Smooth muscle cell (in vitro differentiated cells): ENCODE measurements at regions not wholly inside any gene's neighbourhood (a gene's known extent, or its start where the extent isn't known, plus 50 kb on each side); places are given as distances from the start of the nearest gene placed in this dataset.

Source experiments
- DNase-seq: peaks from one replicate; lab custom pipeline; 2025; ENCODE audit not compliant: unreplicated experiment; lab: John Stamatoyannopoulos, UW
- H2AFZ ChIP-seq: fragments of 200-600 bp; sonication (generic); 2 replicates; pipeline ENCODE4 v1.6.0; 2016; ENCODE audit warnings: antibody characterized with exemption, low read depth, mild to moderate bottlenecking
- H3F3A ChIP-seq: fragments of 200-600 bp; sonication (generic); 2 replicates; pipeline ENCODE4 v1.6.0; 2017; ENCODE audit warnings: antibody characterized with exemption, low read depth
- H3K27ac ChIP-seq: fragments of 200-600 bp; sonication (generic); 2 replicates; pipeline ENCODE4 v1.5.1; 2016; ENCODE audit warnings: low read depth, mild to moderate bottlenecking
- H3K27me3 ChIP-seq: fragments of 200-600 bp; sonication (generic); 2 replicates; pipeline ENCODE4 v1.6.1; 2016; ENCODE audit warnings: low read depth, mild to moderate bottlenecking
- H3K36me3 ChIP-seq: fragments of 200-600 bp; sonication (generic); 2 replicates; pipeline ENCODE4 v1.5.1; 2016; ENCODE audit warnings: low read depth
- H3K4me1 ChIP-seq: fragments of 200-600 bp; sonication (generic); 2 replicates; pipeline ENCODE4 v1.5.1; 2016; ENCODE audit warnings: low read depth
- H3K4me2 ChIP-seq: fragments of 200-600 bp; sonication (generic); 2 replicates; pipeline ENCODE4 v1.6.0; 2016; ENCODE audit warnings: mild to moderate bottlenecking
- H3K4me3 ChIP-seq: fragments of 200-600 bp; sonication (generic); 2 replicates; pipeline ENCODE4 v1.5.1; 2016; ENCODE audit warnings: mild to moderate bottlenecking
- H3K79me2 ChIP-seq: fragments of 200-600 bp; sonication (generic); 2 replicates; pipeline ENCODE4 v1.6.0; 2016; ENCODE audit warnings: low read depth, mild to moderate bottlenecking
- H3K9ac ChIP-seq: fragments of 200-600 bp; sonication (generic); 2 replicates; pipeline ENCODE4 v1.6.0; 2016; ENCODE audit warnings: low read depth
- H3K9me3 ChIP-seq: fragments of 200-600 bp; sonication (generic); replicated peaks from 2 replicates; pipeline ENCODE4 v1.5.1; 2016; ENCODE audit warnings: low read depth
- H4K20me1 ChIP-seq: fragments of 200-600 bp; sonication (generic); 2 replicates; pipeline ENCODE4 v1.6.0; 2016; ENCODE audit warnings: low read depth
- CTCF ChIP-seq: fragments of 200-600 bp; sonication (generic); IDR thresholded peaks from 2 replicates; pipeline ENCODE4 v1.5.1; 2017; ENCODE audit warnings: borderline replicate concordance, mild to moderate bottlenecking, antibody characterized with exemption; ENCODE audit not compliant: insufficient read depth, poor library complexity, severe bottlenecking
- WGBS: methylation state at CpG from one replicate; pipeline ENCODE4 v1.1.7; 2016; ENCODE audit warnings: low lambda C conversion rate; 5-methylcytosine and 5-hydroxymethylcytosine counted together

GRCh38 chr20:60473211-60473610 lies 515.0 kb downstream of the CDH26 start:
- Histone ChIP-seq H4K20me1 (no peaks in the 10 kb centered on the region), H3F3A (no peaks in the 10 kb centered on the region), H3K27me3 (peaks cover 6% of the 10 kb centered on the region), H3K36me3 (no peaks in the 10 kb centered on the region), H3K4me3 (no peak overlapping the region), H3K4me1 (no peaks in the 10 kb centered on the region), H3K9me3 (no peaks in the 10 kb centered on the region), H3K79me2 (no peaks in the 10 kb centered on the region), H2AFZ (no peak overlapping the region), H3K27ac (no peak overlapping the region), H3K4me2 (no peak overlapping the region), H3K9ac (no peak overlapping the region)
- WGBS, result 67% methylated on average over 2 of the region's 2 CpGs
- DNase-seq, result no peak
- no peak for TF ChIP-seq CTCF

- H3F3A ChIP-seq, result no peaks in the 10 kb centered on the region
- TF ChIP-seq CTCF, result no peak
- DNase-seq, result no peak
- no peaks in the 10 kb centered on the region for H3K4me1 ChIP-seq
- WGBS, result 89% methylated on average over 8 of the region's 8 CpGs
- H3K4me2 ChIP-seq, result no peak overlapping the region
- H3K36me3 ChIP-seq, result no peaks in the 10 kb centered on the region
- no peak overlapping the region for H3K4me3 ChIP-seq
- peaks cover 6% of the 10 kb centered on the region for H3K27me3 ChIP-seq
- no peak overlapping the region for H2AFZ ChIP-seq
- no peak overlapping the region for H3K27ac ChIP-seq
- no peaks in the 10 kb centered on the region for H3K9me3 ChIP-seq
- H3K9ac ChIP-seq, result no peak overlapping the region
- no peaks in the 10 kb centered on the region for H3K79me2 ChIP-seq
- H4K20me1 ChIP-seq, result no peaks in the 10 kb centered on the region
Observed at GRCh38 chr20:60474385-60474910, 516.2 kb downstream of the CDH26 start.

- 83% methylated on average over 7 of the region's 7 CpGs for WGBS
- no peak overlapping the region for H3K4me2 ChIP-seq
- no peaks in the 10 kb centered on the region for H3K79me2 ChIP-seq
- no peaks in the 10 kb centered on the region for H3K9me3 ChIP-seq
- H3K4me3 ChIP-seq, result no peak overlapping the region
- H3K27ac ChIP-seq, result no peak overlapping the region
- H4K20me1 ChIP-seq, result no peaks in the 10 kb centered on the region
- no peaks in the 10 kb centered on the region for H3K4me1 ChIP-seq
- DNase-seq, result no peak
- no peak for TF ChIP-seq CTCF
- peaks cover 6% of the 10 kb centered on the region for H3K27me3 ChIP-seq
- no peak overlapping the region for H2AFZ ChIP-seq
- no peak overlapping the region for H3K9ac ChIP-seq
- no peaks in the 10 kb centered on the region for H3K36me3 ChIP-seq
- H3F3A ChIP-seq, result no peaks in the 10 kb centered on the region
Observed at GRCh38 chr20:60476045-60476444, 517.8 kb downstream of the CDH26 start.

- Histone ChIP-seq H3K79me2 (no peaks in the 10 kb centered on the region), H3K36me3 (no peaks in the 10 kb centered on the region), H3K9me3 (no peaks in the 10 kb centered on the region), H3K27ac (no peak overlapping the region), H3K27me3 (no peaks in the 10 kb centered on the region), H3K9ac (no peak overlapping the region), H3K4me1 (no peaks in the 10 kb centered on the region), H3F3A (no peaks in the 10 kb centered on the region), H3K4me2 (no peak overlapping the region), H4K20me1 (no peaks in the 10 kb centered on the region), H3K4me3 (no peak overlapping the region), H2AFZ (no peak overlapping the region)
- 93% methylated on average over 11 of the region's 11 CpGs for WGBS
- no peak for DNase-seq
- no peak for TF ChIP-seq CTCF
Observed at GRCh38 chr20:60477958-60478357, 519.7 kb downstream of the CDH26 start.
